Gastrocnemius medialis (tissue), 4 donors: ENCODE measurements at regions not wholly inside any gene's neighbourhood (a gene's known extent, or its start where the extent isn't known, plus 50 kb on each side); places are given as distances from the start of the nearest gene placed in this dataset.

Experiments
- ATAC-seq, 2 donors: fragments of 150-250 bp; one replicate each; pipeline ENCODE4 v1.9.1; 2016
- DNase-seq, 2 donors: peaks; one replicate each; pipeline ENCODE4 v3.0.0-alpha.2; 2019
- H3K27ac ChIP-seq, 4 donors: fragments of 200-600 bp; sonication (generic); 1 replicate in 1 of 4; 2 replicates in 3 of 4; pipeline ENCODE4 v1.5.1; 2016 to 2018; ENCODE audit warnings: mild to moderate bottlenecking in 2 of 4, moderate library complexity in 1 of 4
- H3K27me3 ChIP-seq, 3 donors: fragments of 200-600 bp; sonication (generic) in 2 of 3; 1 replicate in 1 of 3; 2 replicates in 2 of 3; pipeline versions ENCODE4 v1.5.1 to v1.6.0; 2016 to 2019; ENCODE audit warnings: mild to moderate bottlenecking in 1 of 3, moderate library complexity in 1 of 3
- H3K36me3 ChIP-seq, 2 donors: fragments of 200-600 bp; sonication (generic) in 1 of 2; one replicate each; pipeline ENCODE4 v1.5.1; 2017 to 2018
- H3K4me1 ChIP-seq, 2 donors: fragments of 200-600 bp; sonication (generic) in 1 of 2; one replicate each; pipeline ENCODE4 v1.5.1; 2016 to 2017; ENCODE audit warnings: mild to moderate bottlenecking in 2 of 2
- H3K4me3 ChIP-seq, 4 donors: fragments of 200-600 bp; sonication (generic) in 3 of 4; 1 replicate in 1 of 4; 2 replicates in 3 of 4; pipeline ENCODE4 v1.5.1; 2016 to 2019; ENCODE audit warnings: mild to moderate bottlenecking in 2 of 4
- H3K9me3 ChIP-seq, 3 donors: fragments of 200-600 bp; sonication (generic) in 2 of 3; 1 replicate in 1 of 3; 2 replicates in 2 of 3; pipeline ENCODE4 v1.5.1; 2016 to 2019
- POLR2A ChIP-seq, 2 donors: fragments of 450-650 bp; IDR thresholded peaks; one replicate each; pipeline ENCODE4 v1.6.1; 2017; ENCODE audit warnings: antibody characterized with exemption in 2 of 2, mild to moderate bottlenecking in 2 of 2, moderate library complexity in 2 of 2
- in situ Hi-C, 4 donors: fragments of 200-750 bp; cut with MboI; loops; one replicate each; pipeline versions ENCODE4 v1.15.0 to v1.8.0; 2017; ENCODE audit warnings: low sequenced_read_pairs in 4 of 4
- intact Hi-C: fragments of 100-400 bp; cut with DNase I; formaldehyde crosslinking; loops from one replicate; pipeline ENCODE4 v1.15.1; 2023; ENCODE audit warnings: low total_unique reads
- TF ChIP-seq, protein P1 (sequence below), 5 experiments: fragments of 450-650 bp in 3 of 5; fragments of 200-600 bp in 2 of 5; sonication (generic) in 2 of 5; IDR thresholded peaks in 4 of 5; conservative IDR thresholded peaks in 1 of 5; 1 replicate in 4 of 5; 2 replicates in 1 of 5; pipeline ENCODE4 v1.5.1; 2016 to 2019; ENCODE audit warnings: antibody characterized with exemption in 5 of 5, mild to moderate bottlenecking in 3 of 5, moderate library complexity in 3 of 5

DNA sequence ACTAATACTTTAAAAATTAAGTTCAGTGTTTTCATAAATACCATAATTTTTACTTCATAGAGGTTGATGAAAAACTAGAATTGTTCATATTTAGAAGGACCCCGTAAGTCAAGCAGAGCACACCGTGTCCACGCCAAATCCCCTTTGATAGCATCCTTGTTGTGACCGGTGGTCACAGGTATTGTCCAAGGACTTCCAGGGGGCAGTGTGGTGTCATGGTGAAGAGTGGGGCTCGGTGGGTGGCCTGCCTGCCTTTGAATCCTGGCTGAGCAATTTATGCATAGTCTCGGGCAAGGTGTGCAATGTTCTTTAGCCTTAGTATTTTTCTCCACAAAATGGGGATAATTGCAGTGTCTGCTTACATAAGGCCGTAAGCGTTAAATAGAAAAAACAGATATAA lies 169.9 kb downstream of the KTN1 start:
- Histone ChIP-seq H3K4me1 (no peaks in the 10 kb centered on the region), H3K9me3 (no peaks in the 10 kb centered on the region), H3K36me3 (no peaks in the 10 kb centered on the region), H3K27ac (no peak overlapping the region), H3K4me3 (no peak overlapping the region), H3K27me3 (no peaks in the 10 kb centered on the region)
- DNase-seq: no peak
- in situ Hi-C loops: no loop called here
- TF ChIP-seq POLR2A (IDR thresholded peaks at IDR 0.05): no peak
- TF ChIP-seq, protein P1, sequence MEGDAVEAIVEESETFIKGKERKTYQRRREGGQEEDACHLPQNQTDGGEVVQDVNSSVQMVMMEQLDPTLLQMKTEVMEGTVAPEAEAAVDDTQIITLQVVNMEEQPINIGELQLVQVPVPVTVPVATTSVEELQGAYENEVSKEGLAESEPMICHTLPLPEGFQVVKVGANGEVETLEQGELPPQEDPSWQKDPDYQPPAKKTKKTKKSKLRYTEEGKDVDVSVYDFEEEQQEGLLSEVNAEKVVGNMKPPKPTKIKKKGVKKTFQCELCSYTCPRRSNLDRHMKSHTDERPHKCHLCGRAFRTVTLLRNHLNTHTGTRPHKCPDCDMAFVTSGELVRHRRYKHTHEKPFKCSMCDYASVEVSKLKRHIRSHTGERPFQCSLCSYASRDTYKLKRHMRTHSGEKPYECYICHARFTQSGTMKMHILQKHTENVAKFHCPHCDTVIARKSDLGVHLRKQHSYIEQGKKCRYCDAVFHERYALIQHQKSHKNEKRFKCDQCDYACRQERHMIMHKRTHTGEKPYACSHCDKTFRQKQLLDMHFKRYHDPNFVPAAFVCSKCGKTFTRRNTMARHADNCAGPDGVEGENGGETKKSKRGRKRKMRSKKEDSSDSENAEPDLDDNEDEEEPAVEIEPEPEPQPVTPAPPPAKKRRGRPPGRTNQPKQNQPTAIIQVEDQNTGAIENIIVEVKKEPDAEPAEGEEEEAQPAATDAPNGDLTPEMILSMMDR (IDR thresholded peaks at IDR 0.05 in 4 of 5, conservative IDR thresholded peaks at IDR 0.05 in 1 of 5): no peak
- intact Hi-C loops: no loop called here
- no peak for ATAC-seq

DNA sequence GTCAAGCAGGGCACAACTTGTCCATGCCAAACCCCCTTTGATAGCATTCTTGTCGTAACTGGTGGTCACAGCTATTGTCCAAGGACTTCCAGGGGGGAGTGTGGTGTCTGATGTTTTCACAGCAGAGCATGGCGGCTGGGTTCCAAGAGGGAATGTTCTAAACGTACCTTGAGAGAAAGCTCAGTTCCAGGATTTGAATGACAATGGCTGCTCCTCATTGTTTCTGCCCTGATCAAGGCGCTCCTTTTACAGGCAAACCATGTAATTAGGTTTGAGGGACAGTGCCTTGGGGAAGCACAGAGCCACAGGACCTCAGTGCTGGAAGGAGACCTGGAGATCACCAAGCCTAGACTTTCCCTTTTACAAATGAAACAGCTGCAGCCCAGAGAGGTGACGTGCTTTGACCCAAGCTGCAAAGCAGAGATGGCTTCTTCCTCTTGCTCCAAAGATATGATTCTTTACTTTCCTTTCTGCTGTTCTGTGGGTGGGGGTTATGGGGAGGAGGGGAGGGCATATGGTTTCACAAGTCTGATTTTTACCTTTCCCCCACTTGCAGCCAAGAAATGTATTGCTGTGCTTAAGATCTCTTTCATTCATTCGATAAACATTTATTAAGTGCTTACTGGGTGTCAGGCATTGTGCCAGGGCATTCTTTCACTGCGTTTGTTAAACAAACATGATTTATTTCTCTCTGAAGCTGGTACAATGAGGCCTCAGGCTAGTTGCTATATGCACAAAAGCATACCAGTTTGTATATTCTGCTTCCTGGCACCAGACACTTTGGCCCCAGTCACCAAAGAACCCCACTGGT lies 172.8 kb downstream of the KTN1 start:
- H3K4me1 ChIP-seq: no peaks in the 10 kb centered on the region
- no peaks in the 10 kb centered on the region for H3K27me3 ChIP-seq
- H3K36me3 ChIP-seq: no peaks in the 10 kb centered on the region
- in situ Hi-C loops (no loop called here), intact Hi-C loops (no loop called here)
- no peak for ATAC-seq
- no peak for DNase-seq
- TF ChIP-seq, protein P1 (IDR thresholded peaks at IDR 0.05 in 4 of 5, conservative IDR thresholded peaks at IDR 0.05 in 1 of 5): no peak
- no peak for TF ChIP-seq POLR2A (IDR thresholded peaks at IDR 0.05)
- no peak overlapping the region for H3K27ac ChIP-seq
- H3K9me3 ChIP-seq: no peaks in the 10 kb centered on the region
- no peak overlapping the region for H3K4me3 ChIP-seq

DNA sequence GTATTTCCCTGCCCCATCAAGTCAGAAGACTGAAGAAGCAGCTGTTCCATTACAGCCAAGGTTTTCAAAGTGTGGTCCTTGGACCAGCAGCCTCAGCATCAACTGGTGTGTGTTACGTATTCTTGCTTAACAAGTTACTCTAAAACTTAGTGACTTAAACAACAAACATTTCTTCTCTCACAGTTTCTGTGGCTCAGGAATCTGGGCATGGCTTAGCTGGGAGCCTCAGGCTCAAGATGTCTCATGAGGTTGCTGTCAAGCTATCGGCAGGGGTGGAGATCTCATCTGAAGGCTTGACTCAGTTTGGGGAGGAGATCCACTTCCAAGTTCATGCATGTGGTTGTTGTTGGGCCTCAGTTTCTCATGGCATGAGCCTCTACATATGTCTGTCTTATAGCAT lies 174.5 kb downstream of the KTN1 start:
- Histone ChIP-seq H3K36me3 (no peaks in the 10 kb centered on the region), H3K4me3 (no peak overlapping the region), H3K4me1 (no peaks in the 10 kb centered on the region), H3K27ac (no peak overlapping the region), H3K9me3 (no peaks in the 10 kb centered on the region), H3K27me3 (no peaks in the 10 kb centered on the region)
- TF ChIP-seq, protein P1 (IDR thresholded peaks at IDR 0.05 in 4 of 5, conservative IDR thresholded peaks at IDR 0.05 in 1 of 5): no peak
- TF ChIP-seq POLR2A (IDR thresholded peaks at IDR 0.05): no peak
- DNase-seq (no peak), ATAC-seq (no peak)
- in situ Hi-C loops: no loop called here
- intact Hi-C loops: no loop called here

DNA sequence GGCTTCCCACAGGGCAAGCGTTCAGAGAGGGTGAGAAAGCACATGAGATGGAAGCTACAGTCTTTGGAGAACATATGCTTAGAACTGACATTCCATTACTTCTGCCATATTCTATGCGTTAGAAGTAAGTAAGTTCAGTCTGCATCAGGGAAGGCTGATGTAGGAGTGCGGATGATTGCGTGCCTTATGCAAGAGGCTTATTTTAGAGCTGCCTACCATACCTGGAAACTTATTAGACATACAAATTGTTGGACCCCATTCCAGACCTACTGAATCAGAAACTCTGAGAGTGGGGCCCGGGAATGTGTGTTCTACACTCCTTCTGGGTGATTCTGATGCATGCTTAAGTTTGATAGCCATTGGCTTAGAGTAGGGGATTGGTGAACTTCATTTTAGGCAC lies 174.9 kb downstream of the KTN1 start:
- TF ChIP-seq POLR2A (IDR thresholded peaks at IDR 0.05): no peak
- TF ChIP-seq, protein P1 (IDR thresholded peaks at IDR 0.05 in 4 of 5, conservative IDR thresholded peaks at IDR 0.05 in 1 of 5): no peak
- intact Hi-C loops: no loop called here
- in situ Hi-C loops: no loop called here
- Histone ChIP-seq H3K9me3 (no peaks in the 10 kb centered on the region), H3K27ac (no peak overlapping the region), H3K27me3 (no peaks in the 10 kb centered on the region), H3K4me3 (no peak overlapping the region), H3K4me1 (no peaks in the 10 kb centered on the region), H3K36me3 (no peaks in the 10 kb centered on the region)
- DNase-seq (no peak), ATAC-seq (no peak)

DNA sequence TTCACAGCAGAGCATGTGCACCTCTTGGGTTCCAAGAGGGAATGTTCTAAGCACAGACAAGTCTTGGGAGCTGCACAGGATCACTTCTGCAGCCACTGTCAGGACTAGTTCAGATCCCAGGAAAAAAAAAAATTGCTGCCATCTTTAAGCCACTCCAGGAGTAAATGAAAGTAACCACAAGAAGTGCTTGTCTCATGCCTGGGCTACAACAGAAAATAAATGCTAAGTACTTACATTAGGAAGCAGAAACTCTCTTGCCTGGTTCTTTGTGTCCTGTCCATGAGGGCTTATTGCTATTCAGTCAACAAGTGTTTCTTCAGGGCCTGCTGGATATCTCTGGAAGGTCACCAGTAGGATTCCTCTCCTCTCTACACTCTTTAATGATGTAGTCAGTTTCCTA lies 176.1 kb downstream of the KTN1 start:
- no peak for ATAC-seq

More for the DNA sequence above, 176.1 kb downstream of the KTN1 start:
- Histone ChIP-seq H3K9me3 (no peaks in the 10 kb centered on the region), H3K36me3 (no peaks in the 10 kb centered on the region), H3K4me3 (no peak overlapping the region), H3K27me3 (no peaks in the 10 kb centered on the region), H3K4me1 (no peaks in the 10 kb centered on the region), H3K27ac (no peak overlapping the region)
- in situ Hi-C loops: no loop called here
- DNase-seq: no peak
- intact Hi-C loops: no loop called here
- TF ChIP-seq, protein P1 (IDR thresholded peaks at IDR 0.05 in 4 of 5, conservative IDR thresholded peaks at IDR 0.05 in 1 of 5): no peak
- TF ChIP-seq POLR2A (IDR thresholded peaks at IDR 0.05): no peak
